ENCODE measurements at regions not wholly inside any gene's neighbourhood (a gene's known extent, or its start where the extent isn't known, plus 50 kb on each side); places are given as distances from the start of the nearest gene placed in this dataset.
A peak's percentile ranks its signal among the peaks of the same experiment; 100 is the strongest.

DNA sequence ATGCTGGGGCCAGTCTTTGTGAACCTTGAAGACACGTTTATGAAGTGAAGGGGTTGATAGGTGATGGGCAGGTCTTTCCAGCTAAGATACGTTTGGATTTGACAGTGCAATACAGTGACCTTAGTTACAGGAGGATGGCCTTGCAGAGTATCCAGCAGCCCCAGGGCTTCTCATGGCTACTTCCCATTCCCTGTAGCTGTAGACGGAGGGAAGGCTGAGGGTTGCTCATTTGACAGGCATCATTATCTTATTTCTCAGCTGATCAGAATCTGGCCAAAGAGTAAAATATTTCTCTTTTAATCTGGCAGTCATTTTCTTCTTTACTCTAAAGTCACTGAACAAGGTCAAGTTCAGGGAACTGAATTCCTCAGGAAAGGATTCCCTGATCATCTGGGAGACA, 85.1 kb upstream of the RMDN2 start:
- DNase-seq: no peak

GRCh38 chr2:37842732-37843440, 82.2 kb upstream of the RMDN2 start:
- no peak for DNase-seq

DNA sequence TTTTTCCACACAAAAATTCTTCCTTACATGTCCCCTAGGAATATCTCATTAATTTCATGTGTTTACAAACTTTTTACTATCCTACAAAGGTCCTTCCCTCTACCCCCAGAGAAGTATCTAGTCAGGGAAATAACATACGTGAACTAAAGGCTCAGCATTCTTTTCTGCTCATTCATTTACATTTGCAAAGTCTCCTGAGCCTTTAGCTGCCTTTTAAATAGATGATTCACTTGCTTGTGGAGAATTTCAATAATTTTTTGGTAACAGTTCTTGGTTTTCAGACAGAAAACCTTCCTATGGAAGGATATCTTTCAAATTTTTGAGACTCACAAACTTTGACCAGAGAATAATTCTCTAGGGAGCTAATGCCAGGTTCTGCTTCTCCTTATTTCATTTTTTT, 81.5 kb upstream of the RMDN2 start:
- no peak for DNase-seq

DNA sequence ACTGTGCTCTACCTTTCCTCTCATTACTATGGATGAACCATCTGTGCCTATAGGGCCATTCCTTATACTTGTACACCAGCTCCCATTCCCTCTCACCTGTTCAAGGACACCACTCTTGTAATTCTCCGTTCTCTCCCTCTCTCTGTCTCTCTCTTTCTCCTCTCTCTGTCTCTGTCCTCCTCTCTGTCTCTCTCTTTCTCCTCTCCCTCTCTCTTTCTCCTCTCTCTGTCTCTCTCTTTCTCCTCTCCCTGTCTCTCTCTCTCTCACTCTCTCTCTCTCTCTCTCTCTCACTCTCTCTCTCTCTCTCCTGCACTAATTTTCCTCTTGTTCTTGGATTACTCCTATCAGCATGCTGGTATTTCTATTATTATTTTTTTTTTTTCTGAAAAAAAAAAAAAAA, 78.9 kb upstream of the RMDN2 start:
- DNase-seq: no peak

DNA sequence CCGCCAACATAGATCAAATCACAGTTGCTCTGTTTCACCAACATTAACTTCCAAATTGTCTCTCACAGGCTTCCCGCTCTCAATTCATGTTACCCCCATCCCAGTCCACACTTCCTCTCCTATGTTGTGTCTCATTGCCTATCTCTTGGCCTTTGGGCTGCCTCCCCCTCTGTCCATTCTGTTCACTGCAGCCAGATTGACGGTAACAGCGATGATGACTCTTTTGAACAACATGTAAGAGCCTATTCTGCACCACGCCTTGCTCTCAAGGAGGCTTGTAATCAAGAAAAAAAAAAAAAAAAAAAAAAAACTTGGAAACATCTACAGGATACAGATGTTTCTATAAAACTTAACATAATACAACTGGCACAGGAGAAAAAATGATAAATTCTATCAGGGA, 77.3 kb upstream of the RMDN2 start:
- DNase-seq: no peak

GRCh38 chr2:37848451-37848850, 76.6 kb upstream of the RMDN2 start:
- DNase-seq: no peak

GRCh38 chr2:37849911-37850310, 75.2 kb upstream of the RMDN2 start:
- DNase-seq: peak in 1 of 2 donors; percentile 32

DNA sequence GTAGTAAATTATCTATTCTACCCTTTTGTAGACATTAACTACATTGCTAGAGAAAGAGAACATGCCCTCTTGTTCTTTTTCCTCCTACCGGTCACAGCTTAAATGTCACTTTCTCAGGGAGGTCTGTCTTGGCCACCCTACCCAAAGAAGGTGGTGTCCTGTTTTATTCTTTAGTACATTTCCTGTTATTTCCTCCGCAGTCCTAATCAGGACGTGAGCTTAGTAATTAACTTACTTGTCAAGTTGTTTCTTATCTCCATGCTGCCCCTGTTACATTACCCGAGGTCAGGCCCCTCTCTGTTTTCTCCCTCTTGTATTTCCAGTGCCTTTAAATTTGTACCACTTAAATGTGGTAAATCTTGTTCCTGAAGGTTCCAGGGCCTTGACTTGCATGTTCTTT, 73.7 kb upstream of the RMDN2 start:
- DNase-seq: peak in 1 of 2 donors; percentile 12

DNA sequence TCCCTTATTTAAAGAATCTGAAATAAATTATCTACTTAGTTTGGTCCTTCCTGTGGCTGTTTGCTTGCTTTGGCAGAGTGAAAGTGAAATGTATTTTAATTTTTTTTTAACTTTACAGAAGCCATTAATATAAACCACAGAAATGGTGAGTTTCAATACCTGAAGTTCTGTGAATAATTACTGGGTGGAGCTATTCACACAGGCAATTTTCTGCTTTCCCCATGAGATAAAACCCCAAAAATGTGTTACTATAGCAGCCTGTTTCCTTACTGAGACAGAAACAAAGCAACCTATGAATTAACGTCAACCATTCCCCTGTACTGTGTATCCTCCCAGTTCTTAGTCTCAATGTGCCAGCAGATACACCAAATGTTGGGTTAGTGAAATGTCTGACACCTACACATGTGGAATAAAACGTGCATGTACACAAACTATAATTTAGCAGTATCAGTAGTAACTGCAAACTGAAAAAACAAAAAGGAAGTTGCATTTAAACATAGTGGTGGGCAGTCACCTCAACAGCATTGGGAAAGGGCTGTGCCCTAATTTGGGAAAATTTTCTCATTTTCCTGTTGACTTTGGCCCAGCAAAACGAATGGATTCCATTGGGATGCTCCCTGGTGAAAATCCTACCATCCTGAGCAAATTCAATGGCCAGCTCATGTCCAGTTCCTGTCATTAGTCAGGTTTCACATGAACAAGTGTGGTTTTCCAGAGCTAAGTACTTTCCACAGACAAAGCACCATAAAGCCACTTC, 73.1 kb upstream of the RMDN2 start:
- DNase-seq: peak in 1 of 2 donors; percentile 41

DNA sequence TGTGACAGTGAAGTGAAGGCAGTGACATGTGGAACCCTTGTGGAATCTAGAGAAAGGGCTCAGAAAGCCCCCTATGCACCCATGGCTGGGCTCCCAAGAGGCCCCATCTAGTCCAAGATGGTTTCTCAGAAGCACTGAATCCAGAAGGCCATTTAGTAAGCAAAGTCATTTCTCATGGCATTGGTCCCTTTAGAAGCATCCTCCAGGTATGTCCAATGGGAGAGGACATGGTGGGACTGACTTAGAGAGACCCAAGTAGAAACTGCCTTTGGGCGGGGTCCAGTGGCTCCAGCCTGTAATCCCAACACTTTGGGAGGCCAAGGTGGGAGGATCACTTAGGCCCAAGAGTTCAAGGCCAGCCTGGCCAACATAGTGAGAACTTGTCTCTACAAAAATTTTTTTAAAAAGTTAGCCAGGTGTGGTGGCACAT, 72.5 kb upstream of the RMDN2 start:
- no peak for DNase-seq

GRCh38 chr2:37854676-37855282, 70.3 kb upstream of the RMDN2 start:
- no peak for DNase-seq

GRCh38 chr2:37855283-37856041, 69.6 kb upstream of the RMDN2 start:
- peak; percentile 8 to 34 for DNase-seq

- DNase-seq: no peak
Measured at GRCh38 chr2:37856101-37856751, 68.9 kb upstream of the RMDN2 start.

DNA sequence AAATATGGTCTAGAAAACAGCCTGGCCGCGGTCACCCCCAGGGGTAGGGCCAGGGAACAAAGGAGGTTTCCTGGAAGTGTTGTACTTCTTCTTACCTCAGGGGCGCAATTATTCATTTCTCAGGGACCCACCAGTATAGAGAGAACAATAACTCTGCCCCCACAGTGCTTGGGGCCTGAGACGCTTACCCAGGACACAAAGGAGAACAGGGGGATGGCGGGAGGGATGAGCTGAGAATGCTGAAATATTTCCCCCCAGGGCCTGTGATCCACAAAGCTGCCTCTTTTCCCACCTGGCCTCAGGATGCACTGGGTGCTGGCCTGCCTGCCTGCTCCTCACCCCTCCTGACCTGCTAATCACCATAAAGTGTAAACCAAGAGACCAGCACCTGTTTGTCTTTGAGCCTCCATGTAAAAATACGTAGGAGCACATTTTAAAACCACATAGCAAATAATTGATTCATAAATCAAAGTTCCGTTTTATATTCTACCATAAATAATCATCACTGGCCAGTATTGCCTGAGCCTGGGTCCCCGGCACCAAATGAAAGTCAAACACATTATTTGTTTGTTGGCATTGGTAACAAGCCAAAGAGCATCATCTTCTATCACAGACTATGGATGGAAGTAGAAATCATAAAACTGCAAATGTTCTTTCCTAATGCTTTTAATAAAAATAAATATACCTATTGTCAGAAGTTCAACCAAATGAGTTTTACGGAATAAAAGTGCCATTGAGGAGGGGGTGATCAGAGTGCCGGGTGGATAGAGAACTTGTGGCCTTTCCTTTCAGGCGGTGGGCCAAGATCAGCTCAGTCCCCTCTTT, 67.3 kb upstream of the RMDN2 start:
- DNase-seq: no peak

- no peak for DNase-seq
Measured at GRCh38 chr2:37858400-37858711, 66.7 kb upstream of the RMDN2 start.

GRCh38 chr2:37858725-37859267, 66.3 kb upstream of the RMDN2 start:
- DNase-seq: no peak

GRCh38 chr2:37862620-37863019, 62.5 kb upstream of the RMDN2 start:
- no peak for DNase-seq

GRCh38 chr2:37864217-37864616, 60.9 kb upstream of the RMDN2 start:
- DNase-seq: no peak

- DNase-seq: no peak
Measured at GRCh38 chr2:37865640-37866039, 59.4 kb upstream of the RMDN2 start.

- DNase-seq: no peak
Measured at GRCh38 chr2:37866171-37866934, 58.7 kb upstream of the RMDN2 start.

- no peak for DNase-seq
Measured at GRCh38 chr2:37867166-37867565, 57.9 kb upstream of the RMDN2 start.

Data from CD4-positive, alpha-beta T cell treated with Interleukin-1 beta for 1 hour (primary cell).